ENCODE measurements at regions not wholly inside any gene's neighbourhood (a gene's known extent, or its start where the extent isn't known, plus 50 kb on each side); places are given as distances from the start of the nearest gene placed in this dataset.

DNA sequence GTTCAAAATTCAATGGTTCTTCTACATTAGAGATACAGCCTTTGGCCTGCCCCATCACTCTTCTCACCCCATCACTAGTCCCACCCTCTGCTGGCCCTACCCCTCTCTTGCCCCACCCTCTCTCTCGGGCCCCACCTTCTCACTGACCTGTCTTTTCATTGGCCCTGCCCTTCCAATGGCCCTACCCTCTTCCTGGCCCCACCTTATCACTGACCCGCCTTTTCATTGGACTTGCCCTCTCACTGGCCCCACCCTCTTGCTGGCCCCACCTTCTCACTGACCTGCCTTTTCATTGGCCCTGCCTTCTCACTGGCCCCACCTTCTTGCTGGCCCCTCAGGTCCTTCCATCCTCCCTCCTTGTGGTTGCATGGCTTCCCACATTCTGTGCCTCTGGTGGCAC is 107.2 kb upstream of the PLEKHG1 start (continued):
- TF ChIP-seq, protein P1, sequence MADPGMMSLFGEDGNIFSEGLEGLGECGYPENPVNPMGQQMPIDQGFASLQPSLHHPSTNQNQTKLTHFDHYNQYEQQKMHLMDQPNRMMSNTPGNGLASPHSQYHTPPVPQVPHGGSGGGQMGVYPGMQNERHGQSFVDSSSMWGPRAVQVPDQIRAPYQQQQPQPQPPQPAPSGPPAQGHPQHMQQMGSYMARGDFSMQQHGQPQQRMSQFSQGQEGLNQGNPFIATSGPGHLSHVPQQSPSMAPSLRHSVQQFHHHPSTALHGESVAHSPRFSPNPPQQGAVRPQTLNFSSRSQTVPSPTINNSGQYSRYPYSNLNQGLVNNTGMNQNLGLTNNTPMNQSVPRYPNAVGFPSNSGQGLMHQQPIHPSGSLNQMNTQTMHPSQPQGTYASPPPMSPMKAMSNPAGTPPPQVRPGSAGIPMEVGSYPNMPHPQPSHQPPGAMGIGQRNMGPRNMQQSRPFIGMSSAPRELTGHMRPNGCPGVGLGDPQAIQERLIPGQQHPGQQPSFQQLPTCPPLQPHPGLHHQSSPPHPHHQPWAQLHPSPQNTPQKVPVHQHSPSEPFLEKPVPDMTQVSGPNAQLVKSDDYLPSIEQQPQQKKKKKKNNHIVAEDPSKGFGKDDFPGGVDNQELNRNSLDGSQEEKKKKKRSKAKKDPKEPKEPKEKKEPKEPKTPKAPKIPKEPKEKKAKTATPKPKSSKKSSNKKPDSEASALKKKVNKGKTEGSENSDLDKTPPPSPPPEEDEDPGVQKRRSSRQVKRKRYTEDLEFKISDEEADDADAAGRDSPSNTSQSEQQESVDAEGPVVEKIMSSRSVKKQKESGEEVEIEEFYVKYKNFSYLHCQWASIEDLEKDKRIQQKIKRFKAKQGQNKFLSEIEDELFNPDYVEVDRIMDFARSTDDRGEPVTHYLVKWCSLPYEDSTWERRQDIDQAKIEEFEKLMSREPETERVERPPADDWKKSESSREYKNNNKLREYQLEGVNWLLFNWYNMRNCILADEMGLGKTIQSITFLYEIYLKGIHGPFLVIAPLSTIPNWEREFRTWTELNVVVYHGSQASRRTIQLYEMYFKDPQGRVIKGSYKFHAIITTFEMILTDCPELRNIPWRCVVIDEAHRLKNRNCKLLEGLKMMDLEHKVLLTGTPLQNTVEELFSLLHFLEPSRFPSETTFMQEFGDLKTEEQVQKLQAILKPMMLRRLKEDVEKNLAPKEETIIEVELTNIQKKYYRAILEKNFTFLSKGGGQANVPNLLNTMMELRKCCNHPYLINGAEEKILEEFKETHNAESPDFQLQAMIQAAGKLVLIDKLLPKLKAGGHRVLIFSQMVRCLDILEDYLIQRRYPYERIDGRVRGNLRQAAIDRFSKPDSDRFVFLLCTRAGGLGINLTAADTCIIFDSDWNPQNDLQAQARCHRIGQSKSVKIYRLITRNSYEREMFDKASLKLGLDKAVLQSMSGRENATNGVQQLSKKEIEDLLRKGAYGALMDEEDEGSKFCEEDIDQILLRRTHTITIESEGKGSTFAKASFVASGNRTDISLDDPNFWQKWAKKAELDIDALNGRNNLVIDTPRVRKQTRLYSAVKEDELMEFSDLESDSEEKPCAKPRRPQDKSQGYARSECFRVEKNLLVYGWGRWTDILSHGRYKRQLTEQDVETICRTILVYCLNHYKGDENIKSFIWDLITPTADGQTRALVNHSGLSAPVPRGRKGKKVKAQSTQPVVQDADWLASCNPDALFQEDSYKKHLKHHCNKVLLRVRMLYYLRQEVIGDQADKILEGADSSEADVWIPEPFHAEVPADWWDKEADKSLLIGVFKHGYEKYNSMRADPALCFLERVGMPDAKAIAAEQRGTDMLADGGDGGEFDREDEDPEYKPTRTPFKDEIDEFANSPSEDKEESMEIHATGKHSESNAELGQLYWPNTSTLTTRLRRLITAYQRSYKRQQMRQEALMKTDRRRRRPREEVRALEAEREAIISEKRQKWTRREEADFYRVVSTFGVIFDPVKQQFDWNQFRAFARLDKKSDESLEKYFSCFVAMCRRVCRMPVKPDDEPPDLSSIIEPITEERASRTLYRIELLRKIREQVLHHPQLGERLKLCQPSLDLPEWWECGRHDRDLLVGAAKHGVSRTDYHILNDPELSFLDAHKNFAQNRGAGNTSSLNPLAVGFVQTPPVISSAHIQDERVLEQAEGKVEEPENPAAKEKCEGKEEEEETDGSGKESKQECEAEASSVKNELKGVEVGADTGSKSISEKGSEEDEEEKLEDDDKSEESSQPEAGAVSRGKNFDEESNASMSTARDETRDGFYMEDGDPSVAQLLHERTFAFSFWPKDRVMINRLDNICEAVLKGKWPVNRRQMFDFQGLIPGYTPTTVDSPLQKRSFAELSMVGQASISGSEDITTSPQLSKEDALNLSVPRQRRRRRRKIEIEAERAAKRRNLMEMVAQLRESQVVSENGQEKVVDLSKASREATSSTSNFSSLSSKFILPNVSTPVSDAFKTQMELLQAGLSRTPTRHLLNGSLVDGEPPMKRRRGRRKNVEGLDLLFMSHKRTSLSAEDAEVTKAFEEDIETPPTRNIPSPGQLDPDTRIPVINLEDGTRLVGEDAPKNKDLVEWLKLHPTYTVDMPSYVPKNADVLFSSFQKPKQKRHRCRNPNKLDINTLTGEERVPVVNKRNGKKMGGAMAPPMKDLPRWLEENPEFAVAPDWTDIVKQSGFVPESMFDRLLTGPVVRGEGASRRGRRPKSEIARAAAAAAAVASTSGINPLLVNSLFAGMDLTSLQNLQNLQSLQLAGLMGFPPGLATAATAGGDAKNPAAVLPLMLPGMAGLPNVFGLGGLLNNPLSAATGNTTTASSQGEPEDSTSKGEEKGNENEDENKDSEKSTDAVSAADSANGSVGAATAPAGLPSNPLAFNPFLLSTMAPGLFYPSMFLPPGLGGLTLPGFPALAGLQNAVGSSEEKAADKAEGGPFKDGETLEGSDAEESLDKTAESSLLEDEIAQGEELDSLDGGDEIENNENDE (IDR thresholded peaks at IDR 0.05; ENCODE audit: insufficient replicate concordance, low read length): no peak
- TF ChIP-seq ZNF274 (IDR thresholded peaks at IDR 0.05; ENCODE audit: borderline replicate concordance, extremely low read depth, low read length): no peak
- TF ChIP-seq TEAD4 (IDR thresholded peaks at IDR 0.05; ENCODE audit: low read depth, low read length): no peak

All from H1 (cell line).